NCI-H146 treated with DMSO at 0.1 percent for 48 hours (cell line): ENCODE measurements at regions not wholly inside any gene's neighbourhood (a gene's known extent, or its start where the extent isn't known, plus 50 kb on each side); places are given as distances from the start of the nearest gene placed in this dataset.

Experiments
- DNase-seq: peaks from one replicate; lab custom pipeline; 2025; ENCODE audit not compliant: unreplicated experiment; lab: John Stamatoyannopoulos, UW

- DNase-seq = no peak
These were observed 101.2 kb downstream of the CRPPA start for GRCh38 chr7:16320099-16320660.

- no peak for DNase-seq
These were observed 102.1 kb downstream of the CRPPA start for GRCh38 chr7:16318989-16319915.

GRCh38 chr7:16318463-16318862 is 102.9 kb downstream of the CRPPA start:
- no peak for DNase-seq

- DNase-seq = no peak
These were observed 103.9 kb downstream of the CRPPA start for GRCh38 chr7:16317406-16317805.

GRCh38 chr7:16315280-16315679 is 106.1 kb downstream of the CRPPA start:
- DNase-seq = no peak

GRCh38 chr7:16309129-16309528 is 112.2 kb downstream of the CRPPA start:
- DNase-seq = no peak

GRCh38 chr7:16301291-16301690 is 120.0 kb downstream of the CRPPA start:
- no peak for DNase-seq

GRCh38 chr7:16300361-16300895 is 120.9 kb downstream of the CRPPA start:
- DNase-seq = no peak

GRCh38 chr7:16299853-16300252 is 121.5 kb downstream of the CRPPA start:
- no peak for DNase-seq

- DNase-seq = no peak
These were observed 123.1 kb downstream of the CRPPA start for GRCh38 chr7:16298221-16298620.

- no peak for DNase-seq
These were observed 125.8 kb downstream of the CRPPA start for GRCh38 chr7:16295558-16295957.

GRCh38 chr7:16293669-16294425 is 127.5 kb downstream of the CRPPA start:
- no peak for DNase-seq

- DNase-seq = no peak
These were observed 136.8 kb downstream of the CRPPA start for GRCh38 chr7:16284581-16284980.

- DNase-seq = no peak
These were observed 143.1 kb downstream of the CRPPA start for GRCh38 chr7:16278167-16278787.

- DNase-seq = no peak
These were observed 149.2 kb downstream of the CRPPA start for GRCh38 chr7:16271990-16272665.

GRCh38 chr7:16271355-16271915 is 149.9 kb downstream of the CRPPA start:
- no peak for DNase-seq

- DNase-seq = no peak
These were observed 150.5 kb downstream of the CRPPA start for GRCh38 chr7:16270844-16271243.

- DNase-seq = no peak
These were observed 152.2 kb downstream of the CRPPA start for GRCh38 chr7:16268821-16269768.
